ENCODE measurements at regions not wholly inside any gene's neighbourhood (a gene's known extent, or its start where the extent isn't known, plus 50 kb on each side); places are given as distances from the start of the nearest gene placed in this dataset.

- TF ChIP-seq CTCF (IDR thresholded peaks at IDR 0.05; ENCODE audit: poor library complexity, severe bottlenecking) (no peak), EZH2 (IDR thresholded peaks at IDR 0.05; ENCODE audit: borderline replicate concordance, insufficient read depth, low read length, poor library complexity, severe bottlenecking) (no peak), EP300 (conservative IDR thresholded peaks at IDR 0.05; ENCODE audit: poor library complexity, severe bottlenecking) (no peak), RAD21 (conservative IDR thresholded peaks at IDR 0.05) (no peak), POLR2AphosphoS5 (IDR thresholded peaks at IDR 0.05) (no peak), MXI1 (conservative IDR thresholded peaks at IDR 0.05; ENCODE audit: poor library complexity, severe bottlenecking) (no peak), SMC3 (conservative IDR thresholded peaks at IDR 0.05; ENCODE audit: poor library complexity) (no peak), TAF1 (IDR thresholded peaks at IDR 0.05; ENCODE audit: low read depth) (no peak)
- TF ChIP-seq, protein P1, sequence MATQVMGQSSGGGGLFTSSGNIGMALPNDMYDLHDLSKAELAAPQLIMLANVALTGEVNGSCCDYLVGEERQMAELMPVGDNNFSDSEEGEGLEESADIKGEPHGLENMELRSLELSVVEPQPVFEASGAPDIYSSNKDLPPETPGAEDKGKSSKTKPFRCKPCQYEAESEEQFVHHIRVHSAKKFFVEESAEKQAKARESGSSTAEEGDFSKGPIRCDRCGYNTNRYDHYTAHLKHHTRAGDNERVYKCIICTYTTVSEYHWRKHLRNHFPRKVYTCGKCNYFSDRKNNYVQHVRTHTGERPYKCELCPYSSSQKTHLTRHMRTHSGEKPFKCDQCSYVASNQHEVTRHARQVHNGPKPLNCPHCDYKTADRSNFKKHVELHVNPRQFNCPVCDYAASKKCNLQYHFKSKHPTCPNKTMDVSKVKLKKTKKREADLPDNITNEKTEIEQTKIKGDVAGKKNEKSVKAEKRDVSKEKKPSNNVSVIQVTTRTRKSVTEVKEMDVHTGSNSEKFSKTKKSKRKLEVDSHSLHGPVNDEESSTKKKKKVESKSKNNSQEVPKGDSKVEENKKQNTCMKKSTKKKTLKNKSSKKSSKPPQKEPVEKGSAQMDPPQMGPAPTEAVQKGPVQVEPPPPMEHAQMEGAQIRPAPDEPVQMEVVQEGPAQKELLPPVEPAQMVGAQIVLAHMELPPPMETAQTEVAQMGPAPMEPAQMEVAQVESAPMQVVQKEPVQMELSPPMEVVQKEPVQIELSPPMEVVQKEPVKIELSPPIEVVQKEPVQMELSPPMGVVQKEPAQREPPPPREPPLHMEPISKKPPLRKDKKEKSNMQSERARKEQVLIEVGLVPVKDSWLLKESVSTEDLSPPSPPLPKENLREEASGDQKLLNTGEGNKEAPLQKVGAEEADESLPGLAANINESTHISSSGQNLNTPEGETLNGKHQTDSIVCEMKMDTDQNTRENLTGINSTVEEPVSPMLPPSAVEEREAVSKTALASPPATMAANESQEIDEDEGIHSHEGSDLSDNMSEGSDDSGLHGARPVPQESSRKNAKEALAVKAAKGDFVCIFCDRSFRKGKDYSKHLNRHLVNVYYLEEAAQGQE (IDR thresholded peaks at IDR 0.05; ENCODE audit: borderline replicate concordance) = no peak
Measured at GRCh38 chrX:39196192-39197102, 395.2 kb downstream of the MID1IP1 start.
